GM12878 (cell line): ENCODE measurements at regions not wholly inside any gene's neighbourhood (a gene's known extent, or its start where the extent isn't known, plus 50 kb on each side); places are given as distances from the start of the nearest gene placed in this dataset.

Experiments used
- ATAC-seq: fragments of 200-7000 bp; cut with Tn5 transposase; 3 replicates; pipeline ENCODE4 v1.9.1; 2020; ENCODE audit warnings: mild to moderate bottlenecking, moderate library complexity
- BruUV-seq: library from RNA; stranded (reverse); fragments of 400-500 nt; replicated peaks from 2 replicates; lab custom pipeline; 2021; lab: Mats Ljungman, UMichigan
- CTCF ChIA-PET: fragments of 300-600 bp; sonication (Branson Sonifier 250); formaldehyde crosslinking; extraction: SDS; loops from one replicate; lab custom pipeline; 2021; ENCODE audit warnings: inconsistent platforms; lab: Yijun Ruan, JAX
- POLR2A ChIA-PET: fragments of 350-600 bp; formaldehyde crosslinking; extraction: SDS; loops from one replicate; lab custom pipeline; 2021; ENCODE audit warnings: inconsistent platforms; lab: Charles Lee
- RAD21 ChIA-PET: fragments of 300-600 bp; sonication (Branson Sonifier 250); formaldehyde crosslinking; loops from one replicate; lab custom pipeline; 2023; ENCODE audit warnings: antibody characterized with exemption; ENCODE audit not compliant: unreplicated experiment; lab: Charles Lee
- SMC1A ChIA-PET: fragments of 300-600 bp; sonication (Branson Sonifier 250); formaldehyde crosslinking; loops from one replicate; lab custom pipeline; 2023; ENCODE audit not compliant: unreplicated experiment, uncharacterized antibody; lab: Charles Lee
- DNase-seq: peaks from one replicate; pipeline ENCODE4 v3.0.0-alpha.2; 2011; ENCODE audit warnings: low read depth, low spot score
- FAIRE-seq: peaks from 3 replicates; lab custom pipeline; 2011; peaks lifted over from hg19 to GRCh38; lab: Jason Lieb, UNC
- H2AFZ ChIP-seq: 2 replicates; pipeline ENCODE4 v1.6.0; 2011; ENCODE audit warnings: low read depth, low read length, control low read depth; ENCODE audit not compliant: control insufficient read depth
- H3K27ac ChIP-seq: 2 replicates; pipeline ENCODE4 v1.5.1; 2011; ENCODE audit warnings: control low read depth; ENCODE audit not compliant: control insufficient read depth, insufficient read depth
- H3K27me3 ChIP-seq, 2 experiments: replicated peaks in 1 of 2; 2 replicates each; pipeline versions ENCODE4 v1.6.0 to v1.6.1; 2011; ENCODE audit warnings: low read length in 1 of 2; ENCODE audit not compliant: control insufficient read depth in 2 of 2, insufficient read depth in 2 of 2
- H3K36me3 ChIP-seq, 2 experiments: 2 replicates each; pipeline ENCODE4 v1.5.1; 2011; ENCODE audit warnings: low read length in 1 of 2; ENCODE audit not compliant: control insufficient read depth in 2 of 2, insufficient read depth in 2 of 2
- H3K4me1 ChIP-seq: 2 replicates; pipeline ENCODE4 v1.6.1; 2011; ENCODE audit warnings: mild to moderate bottlenecking, low read length, moderate library complexity, mixed read lengths; ENCODE audit not compliant: control insufficient read depth, insufficient read depth
- H3K4me2 ChIP-seq: 2 replicates; pipeline ENCODE4 v1.6.0; 2011; ENCODE audit warnings: control low read depth; ENCODE audit not compliant: control insufficient read depth, insufficient read depth
- H3K4me3 ChIP-seq: fragments of 200-600 bp; sonication (generic); 2 replicates; pipeline ENCODE4 v1.5.1; 2016
- H3K79me2 ChIP-seq: 2 replicates; pipeline ENCODE4 v1.6.0; 2011; ENCODE audit warnings: low read length; ENCODE audit not compliant: control insufficient read depth, insufficient read depth
- H3K9ac ChIP-seq: 2 replicates; pipeline ENCODE4 v1.8.0; 2011; ENCODE audit warnings: low read length, control low read depth, mixed read lengths; ENCODE audit not compliant: control insufficient read depth, insufficient read depth
- H3K9me3 ChIP-seq: replicated peaks from 3 replicates; pipeline ENCODE4 v1.5.1; 2011; ENCODE audit warnings: mild to moderate bottlenecking, low read length; ENCODE audit not compliant: control insufficient read depth, insufficient read depth
- H4K20me1 ChIP-seq: 2 replicates; pipeline ENCODE4 v1.6.0; 2011; ENCODE audit not compliant: control insufficient read depth, insufficient read depth
- BHLHE40 ChIP-seq, 2 experiments: fragments of 450-650 bp in 1 of 2; IDR thresholded peaks; 2 replicates each; pipeline ENCODE4 v1.6.1; 2011 to 2017; ENCODE audit warnings: low read depth in 2 of 2, borderline replicate concordance in 1 of 2, improper control_type of control experiment in 1 of 2, low read length in 1 of 2, mild to moderate bottlenecking in 1 of 2
- CHD1 ChIP-seq: IDR thresholded peaks from 2 replicates; pipeline ENCODE4 v1.6.1; 2012; ENCODE audit warnings: low read depth, low read length, improper control_type of control experiment
- CHD2 ChIP-seq: IDR thresholded peaks from 2 replicates; pipeline ENCODE4 v1.6.1; 2011; ENCODE audit warnings: low read depth, low read length, improper control_type of control experiment, borderline replicate concordance
- GATAD2B ChIP-seq: fragments of 450-650 bp; conservative IDR thresholded peaks from 2 replicates; pipeline ENCODE4 v1.6.1; 2017; ENCODE audit warnings: low read depth, mild to moderate bottlenecking, moderate library complexity
- JUNB ChIP-seq: IDR thresholded peaks from 2 replicates; pipeline ENCODE4 v1.6.1; 2016; ENCODE audit warnings: antibody characterized with exemption, mild to moderate bottlenecking
- MYB ChIP-seq: fragments of 150-350 bp; IDR thresholded peaks from 2 replicates; pipeline ENCODE4 v1.6.1; 2014; ENCODE audit warnings: mild to moderate bottlenecking, low read depth, low read length, borderline replicate concordance
- NBN ChIP-seq: fragments of 450-650 bp; IDR thresholded peaks from 2 replicates; pipeline ENCODE4 v1.6.1; 2016
- POLR2AphosphoS5 ChIP-seq: IDR thresholded peaks from 2 replicates; pipeline ENCODE4 v1.6.1; 2011; ENCODE audit warnings: mild to moderate bottlenecking, low read length, inconsistent platforms
- POU2F2 ChIP-seq: IDR thresholded peaks from 3 replicates; pipeline ENCODE4 v1.6.1; 2011; ENCODE audit warnings: low read depth, mild to moderate bottlenecking, low read length, borderline replicate concordance
- RAD21 ChIP-seq: IDR thresholded peaks from 2 replicates; pipeline ENCODE4 v1.6.1; 2011; ENCODE audit warnings: mild to moderate bottlenecking, low read depth, low read length, moderate library complexity; ENCODE audit not compliant: insufficient read depth
- RBBP5 ChIP-seq: fragments of 200-600 bp; sonication (generic); conservative IDR thresholded peaks from 2 replicates; pipeline ENCODE4 v1.6.1; 2016
- TAF1 ChIP-seq: IDR thresholded peaks from 2 replicates; pipeline ENCODE4 v1.6.1; 2011; ENCODE audit warnings: mild to moderate bottlenecking, low read depth, low read length, borderline replicate concordance
- TCF3 ChIP-seq: IDR thresholded peaks from 2 replicates; pipeline ENCODE4 v1.6.1; 2012; ENCODE audit warnings: low read depth, mild to moderate bottlenecking, low read length, borderline replicate concordance; ENCODE audit not compliant: insufficient read depth
- YY1 ChIP-seq: IDR thresholded peaks from 2 replicates; pipeline ENCODE4 v1.6.1; 2011; ENCODE audit warnings: low read depth, mild to moderate bottlenecking, low read length
- WGBS: methylation state at CpG from one replicate; pipeline ENCODE4 v1.1.6; 2016; ENCODE audit warnings: low lambda C conversion rate; ENCODE audit not compliant: insufficient replicate concordance, insufficient coverage; ENCODE audit errors: missing lambda C conversion rate; 5-methylcytosine and 5-hydroxymethylcytosine counted together
- in situ Hi-C: fragments of 300-500 bp; cut with MboI; formaldehyde crosslinking; loops from 9 replicates; pipeline ENCODE4 v1.14.3; 2018; ENCODE audit warnings: mixed read lengths
- intact Hi-C: fragments of 100-400 bp; cut with micrococcal nuclease; formaldehyde crosslinking; loops from one replicate; pipeline ENCODE4 v1.14.2; 2022; ENCODE audit not compliant: unreplicated experiment
- TF ChIP-seq, protein P1 (sequence below): fragments of 450-650 bp; IDR thresholded peaks from 2 replicates; pipeline ENCODE4 v1.6.1; 2016; ENCODE audit warnings: mild to moderate bottlenecking, moderate library complexity, borderline replicate concordance

DNA sequence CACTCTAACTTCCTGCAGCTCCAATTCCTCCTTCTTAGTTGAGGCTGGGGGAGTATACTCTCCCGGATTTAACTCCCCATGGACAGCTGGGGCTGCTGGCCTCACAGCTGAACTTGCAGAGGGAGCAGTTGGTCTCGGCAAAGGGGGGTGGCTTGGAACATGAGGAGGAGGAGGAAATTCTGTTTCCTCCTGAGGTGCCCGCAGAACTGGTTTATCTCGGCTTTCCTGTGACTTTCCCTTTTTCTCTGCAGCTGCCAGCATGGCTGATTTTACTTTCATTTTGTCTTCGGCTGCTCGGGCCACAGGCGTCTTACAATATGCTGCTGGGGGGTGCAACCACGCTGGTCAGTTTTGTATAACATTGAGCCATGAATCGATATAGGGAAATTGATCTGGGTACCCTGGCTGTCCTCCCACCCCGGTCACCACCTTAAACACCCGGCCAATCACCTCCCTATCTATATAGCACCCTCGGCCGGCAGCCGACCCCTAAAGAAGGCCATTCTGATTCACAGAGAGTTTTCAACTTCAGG lies 1317.6 kb downstream of the TMEM121 start:
- H3K9ac ChIP-seq = peak overlapping the region; percentile 86
- TSS peak; percentile 68 for BruUV-seq
- ChIA-PET POLR2A (interaction anchor here (1.4 to 1.6 kb wide), 2 partner anchors 13 to 29 kb away, joined by 8 to 9 read pairs; no protein-coding TSS in a partner anchor), RAD21 (interaction anchor here (0.6 to 9.3 kb wide), 6 partner anchors 13 to 34 kb away, joined by 3 to 119 read pairs (median 6); no protein-coding TSS in a partner anchor), CTCF (interaction anchor here (0.7 to 17.9 kb wide), 17 partner anchors 7 to 315 kb away, joined by 3 to 605 read pairs (median 4); no protein-coding TSS in a partner anchor), SMC1A (interaction anchor here (0.9 to 16.0 kb wide), 8 partner anchors 11 to 32 kb away, joined by 3 to 244 read pairs (median 4); no protein-coding TSS in a partner anchor)
- no peaks in the 10 kb centered on the region for H3K9me3 ChIP-seq
- in situ Hi-C loops (no loop called here), intact Hi-C loops (no loop called here)
- peak overlapping the region; percentile 88 for H2AFZ ChIP-seq
- H3K79me2 ChIP-seq = peaks cover 3% of the 10 kb centered on the region; the same call in 1 of the 2 replicates
- H3K36me3 ChIP-seq = no peaks in the 10 kb centered on the region
- under 1% methylated on average over 14 of the region's 14 CpGs for WGBS
- H3K4me3 ChIP-seq = peak overlapping the region; percentile 80
- no peaks in the 10 kb centered on the region for H4K20me1 ChIP-seq
- TF ChIP-seq POU2F2 (0 out of 3 replicates have a peak, but pooled peaks have one; percentile 35), BHLHE40 (IDR thresholded peaks at IDR 0.05; ENCODE audit: borderline replicate concordance in 1 of 2, low read depth in 2 of 2, low read length in 1 of 2) (peak in 1 of 2 experiments; percentile 7; a peak in 1 of 4 replicates), TCF3 (0 out of 2 replicates have a peak, but pooled peaks have one; percentile 63), MYB (no peak), RAD21 (no peak), POLR2AphosphoS5 (0 out of 2 replicates have a peak, but pooled peaks have one; percentile 5), GATAD2B (0 out of 2 replicates have a peak, but pooled peaks have one; percentile 21), YY1 (peak; percentile 66; the same call in 1 of the 2 replicates), CHD2 (no peak), TAF1 (0 out of 2 replicates have a peak, but pooled peaks have one; percentile 49), JUNB (no peak), NBN (no peak), CHD1 (no peak), RBBP5 (0 out of 2 replicates have a peak, but pooled peaks have one; percentile 30)
- TF ChIP-seq, protein P1, sequence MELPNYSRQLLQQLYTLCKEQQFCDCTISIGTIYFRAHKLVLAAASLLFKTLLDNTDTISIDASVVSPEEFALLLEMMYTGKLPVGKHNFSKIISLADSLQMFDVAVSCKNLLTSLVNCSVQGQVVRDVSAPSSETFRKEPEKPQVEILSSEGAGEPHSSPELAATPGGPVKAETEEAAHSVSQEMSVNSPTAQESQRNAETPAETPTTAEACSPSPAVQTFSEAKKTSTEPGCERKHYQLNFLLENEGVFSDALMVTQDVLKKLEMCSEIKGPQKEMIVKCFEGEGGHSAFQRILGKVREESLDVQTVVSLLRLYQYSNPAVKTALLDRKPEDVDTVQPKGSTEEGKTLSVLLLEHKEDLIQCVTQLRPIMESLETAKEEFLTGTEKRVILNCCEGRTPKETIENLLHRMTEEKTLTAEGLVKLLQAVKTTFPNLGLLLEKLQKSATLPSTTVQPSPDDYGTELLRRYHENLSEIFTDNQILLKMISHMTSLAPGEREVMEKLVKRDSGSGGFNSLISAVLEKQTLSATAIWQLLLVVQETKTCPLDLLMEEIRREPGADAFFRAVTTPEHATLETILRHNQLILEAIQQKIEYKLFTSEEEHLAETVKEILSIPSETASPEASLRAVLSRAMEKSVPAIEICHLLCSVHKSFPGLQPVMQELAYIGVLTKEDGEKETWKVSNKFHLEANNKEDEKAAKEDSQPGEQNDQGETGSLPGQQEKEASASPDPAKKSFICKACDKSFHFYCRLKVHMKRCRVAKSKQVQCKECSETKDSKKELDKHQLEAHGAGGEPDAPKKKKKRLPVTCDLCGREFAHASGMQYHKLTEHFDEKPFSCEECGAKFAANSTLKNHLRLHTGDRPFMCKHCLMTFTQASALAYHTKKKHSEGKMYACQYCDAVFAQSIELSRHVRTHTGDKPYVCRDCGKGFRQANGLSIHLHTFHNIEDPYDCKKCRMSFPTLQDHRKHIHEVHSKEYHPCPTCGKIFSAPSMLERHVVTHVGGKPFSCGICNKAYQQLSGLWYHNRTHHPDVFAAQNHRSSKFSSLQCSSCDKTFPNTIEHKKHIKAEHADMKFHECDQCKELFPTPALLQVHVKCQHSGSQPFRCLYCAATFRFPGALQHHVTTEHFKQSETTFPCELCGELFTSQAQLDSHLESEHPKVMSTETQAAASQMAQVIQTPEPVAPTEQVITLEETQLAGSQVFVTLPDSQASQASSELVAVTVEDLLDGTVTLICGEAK = no peak
- peak overlapping the region; percentile 80 for H3K4me2 ChIP-seq
- no peaks in the 10 kb centered on the region for H3K27me3 ChIP-seq
- DNase-seq (no peak), FAIRE-seq (no peak), ATAC-seq (peak; percentile 18)
- peak overlapping the region; percentile 88 for H3K27ac ChIP-seq
- peaks cover 28% of the 10 kb centered on the region for H3K4me1 ChIP-seq
